HL-60 (cell line): ENCODE measurements at regions not wholly inside any gene's neighbourhood (a gene's known extent, or its start where the extent isn't known, plus 50 kb on each side); places are given as distances from the start of the nearest gene placed in this dataset.

ENCODE experiments used
- CTCF ChIP-seq: IDR thresholded peaks from one replicate; pipeline ENCODE4 v1.5.1; 2011; ENCODE audit warnings: low read length, control low read depth, inconsistent platforms; ENCODE audit not compliant: insufficient read depth
- GABPA ChIP-seq: IDR thresholded peaks from 2 replicates; pipeline ENCODE4 v1.6.1; 2012; ENCODE audit warnings: low read depth
- POLR2AphosphoS5 ChIP-seq: IDR thresholded peaks from 2 replicates; pipeline ENCODE4 v1.6.1; 2012; ENCODE audit warnings: low read depth
- SPI1 ChIP-seq: IDR thresholded peaks from 2 replicates; pipeline ENCODE4 v1.6.1; 2012; ENCODE audit warnings: low read depth, mild to moderate bottlenecking, borderline replicate concordance
- TF ChIP-seq, protein P1 (sequence below): IDR thresholded peaks from 2 replicates; pipeline ENCODE4 v1.6.1; 2012; ENCODE audit warnings: low read depth; ENCODE audit not compliant: insufficient replicate concordance

DNA sequence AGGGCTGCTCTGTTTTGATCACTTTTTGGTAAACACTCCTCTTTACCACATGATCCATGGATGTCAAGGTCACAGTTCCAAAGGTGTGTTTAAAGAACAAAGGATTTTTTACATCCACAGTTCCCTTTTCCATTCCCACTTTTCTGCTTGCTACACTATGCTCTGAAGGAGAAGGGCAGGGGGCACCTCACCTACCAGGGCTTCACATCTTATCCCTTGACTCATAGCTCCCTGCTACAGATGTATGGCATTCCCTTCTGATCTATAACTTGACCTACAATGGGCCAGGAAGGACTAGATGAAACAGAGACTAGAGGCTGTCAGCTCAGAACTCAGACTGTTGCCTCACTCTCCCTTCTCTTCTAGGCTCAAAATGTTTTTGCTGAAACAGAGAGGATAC is 233.1 kb upstream of the RPS6KA3 start:
- no peak for TF ChIP-seq POLR2AphosphoS5
- TF ChIP-seq CTCF, result no peak
- TF ChIP-seq, protein P1, sequence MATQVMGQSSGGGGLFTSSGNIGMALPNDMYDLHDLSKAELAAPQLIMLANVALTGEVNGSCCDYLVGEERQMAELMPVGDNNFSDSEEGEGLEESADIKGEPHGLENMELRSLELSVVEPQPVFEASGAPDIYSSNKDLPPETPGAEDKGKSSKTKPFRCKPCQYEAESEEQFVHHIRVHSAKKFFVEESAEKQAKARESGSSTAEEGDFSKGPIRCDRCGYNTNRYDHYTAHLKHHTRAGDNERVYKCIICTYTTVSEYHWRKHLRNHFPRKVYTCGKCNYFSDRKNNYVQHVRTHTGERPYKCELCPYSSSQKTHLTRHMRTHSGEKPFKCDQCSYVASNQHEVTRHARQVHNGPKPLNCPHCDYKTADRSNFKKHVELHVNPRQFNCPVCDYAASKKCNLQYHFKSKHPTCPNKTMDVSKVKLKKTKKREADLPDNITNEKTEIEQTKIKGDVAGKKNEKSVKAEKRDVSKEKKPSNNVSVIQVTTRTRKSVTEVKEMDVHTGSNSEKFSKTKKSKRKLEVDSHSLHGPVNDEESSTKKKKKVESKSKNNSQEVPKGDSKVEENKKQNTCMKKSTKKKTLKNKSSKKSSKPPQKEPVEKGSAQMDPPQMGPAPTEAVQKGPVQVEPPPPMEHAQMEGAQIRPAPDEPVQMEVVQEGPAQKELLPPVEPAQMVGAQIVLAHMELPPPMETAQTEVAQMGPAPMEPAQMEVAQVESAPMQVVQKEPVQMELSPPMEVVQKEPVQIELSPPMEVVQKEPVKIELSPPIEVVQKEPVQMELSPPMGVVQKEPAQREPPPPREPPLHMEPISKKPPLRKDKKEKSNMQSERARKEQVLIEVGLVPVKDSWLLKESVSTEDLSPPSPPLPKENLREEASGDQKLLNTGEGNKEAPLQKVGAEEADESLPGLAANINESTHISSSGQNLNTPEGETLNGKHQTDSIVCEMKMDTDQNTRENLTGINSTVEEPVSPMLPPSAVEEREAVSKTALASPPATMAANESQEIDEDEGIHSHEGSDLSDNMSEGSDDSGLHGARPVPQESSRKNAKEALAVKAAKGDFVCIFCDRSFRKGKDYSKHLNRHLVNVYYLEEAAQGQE, result no peak
- no peak for TF ChIP-seq GABPA
- TF ChIP-seq SPI1, result no peak
